GM10266 (cell line): ENCODE measurements at regions not wholly inside any gene's neighbourhood (a gene's known extent, or its start where the extent isn't known, plus 50 kb on each side); places are given as distances from the start of the nearest gene placed in this dataset.

ENCODE experiments used
- DNase-seq: peaks from one replicate; pipeline ENCODE4 v3.0.0; 2012; ENCODE audit errors: extremely low spot score
- CTCF ChIP-seq: IDR thresholded peaks from 2 replicates; pipeline ENCODE4 v1.5.1; 2012; ENCODE audit warnings: mild to moderate bottlenecking, low read depth; ENCODE audit not compliant: control insufficient read depth, insufficient read depth; ENCODE audit errors: missing control alignments

- no peak for DNase-seq
- no peak for TF ChIP-seq CTCF
Measured at GRCh38 chr15:53843869-53844569, 84.6 kb upstream of the WDR72 start.

DNA sequence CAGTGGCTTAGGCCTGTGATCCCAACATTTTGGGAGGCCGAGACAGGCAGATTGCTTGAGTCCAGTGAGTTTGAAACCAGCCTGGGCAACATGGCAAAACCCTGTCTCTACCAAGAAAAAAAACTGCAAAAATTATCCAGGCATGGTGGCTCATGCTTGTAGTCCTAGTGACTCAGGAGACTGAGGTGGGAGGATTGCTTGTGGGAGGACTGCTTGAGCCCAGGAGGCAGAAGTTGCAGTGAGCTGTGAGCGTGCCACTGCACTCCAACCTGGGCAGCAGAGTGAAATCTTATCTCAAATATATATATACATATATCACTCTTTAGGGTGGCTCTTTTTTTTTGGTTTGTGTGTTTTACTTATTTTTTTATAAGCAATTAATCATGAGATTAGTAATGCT is 83.7 kb upstream of the WDR72 start:
- no peak for TF ChIP-seq CTCF
- DNase-seq: no peak

DNA sequence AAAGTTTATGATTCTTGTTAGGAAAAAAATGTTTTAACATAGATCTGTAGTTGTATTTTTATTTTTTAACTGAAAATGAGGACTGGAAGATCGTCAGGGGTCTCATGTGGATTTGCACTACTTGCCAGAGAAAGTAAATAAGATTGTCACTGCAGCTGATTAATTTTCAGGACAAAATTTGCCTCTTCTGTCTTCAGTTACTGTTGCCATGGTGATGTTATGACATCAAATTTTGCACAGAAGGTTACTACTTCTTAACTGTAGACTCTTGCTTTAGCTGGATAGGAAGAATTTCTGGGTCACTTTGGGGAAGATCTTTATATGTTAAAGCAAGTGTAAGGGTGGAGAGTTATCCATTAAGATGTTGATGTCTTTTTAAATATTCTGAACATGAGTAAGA is 82.2 kb upstream of the WDR72 start:
- DNase-seq: no peak
- no peak for TF ChIP-seq CTCF

DNA sequence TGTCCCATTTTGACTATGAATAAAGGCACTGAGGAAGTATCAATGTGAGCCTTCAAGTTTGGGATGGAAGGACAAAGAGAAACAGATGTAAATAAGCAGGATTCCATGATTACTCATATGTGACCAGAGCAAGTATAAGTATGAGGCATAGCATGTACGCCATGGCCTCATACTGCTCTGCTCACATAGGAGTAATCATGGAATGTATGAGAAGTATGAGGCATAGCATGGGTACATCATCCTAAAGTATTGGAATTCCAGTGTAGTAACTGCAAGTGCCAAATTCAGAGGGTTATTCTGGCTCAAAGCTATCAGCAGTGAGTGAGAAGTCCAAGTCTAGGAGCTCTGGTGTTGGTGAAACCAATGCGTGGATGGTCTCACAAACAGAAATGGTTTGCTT is 81.2 kb upstream of the WDR72 start:
- no peak for DNase-seq
- no peak for TF ChIP-seq CTCF

- no peak for DNase-seq
- no peak for TF ChIP-seq CTCF
Measured at GRCh38 chr15:53837263-53837662, 77.8 kb upstream of the WDR72 start.

GRCh38 chr15:53836618-53837017 is 77.2 kb upstream of the WDR72 start:
- no peak for TF ChIP-seq CTCF
- DNase-seq: no peak

- TF ChIP-seq CTCF: no peak
- no peak for DNase-seq
Measured at GRCh38 chr15:53835309-53835708, 75.8 kb upstream of the WDR72 start.
